Breast epithelium (tissue), 3 donors: ENCODE measurements at regions not wholly inside any gene's neighbourhood (a gene's known extent, or its start where the extent isn't known, plus 50 kb on each side); places are given as distances from the start of the nearest gene placed in this dataset.

Experiments used
- POLR2A ChIP-seq: fragments of 450-650 bp; IDR thresholded peaks from one replicate; pipeline ENCODE4 v1.6.1; 2016; ENCODE audit warnings: antibody characterized with exemption, mild to moderate bottlenecking, moderate library complexity
- POLR2AphosphoS5 ChIP-seq, 3 donors: sonication (generic); formaldehyde crosslinking; IDR thresholded peaks; one replicate each; pipeline ENCODE4 v1.6.1; 2017; ENCODE audit warnings: antibody characterized with exemption in 3 of 3
- TF ChIP-seq, protein P1 (sequence below), 3 donors: fragments of 450-650 bp; IDR thresholded peaks; one replicate each; pipeline ENCODE4 v1.5.1; 2016 to 2017; ENCODE audit warnings: antibody characterized with exemption in 3 of 3, mild to moderate bottlenecking in 3 of 3, moderate library complexity in 3 of 3

DNA sequence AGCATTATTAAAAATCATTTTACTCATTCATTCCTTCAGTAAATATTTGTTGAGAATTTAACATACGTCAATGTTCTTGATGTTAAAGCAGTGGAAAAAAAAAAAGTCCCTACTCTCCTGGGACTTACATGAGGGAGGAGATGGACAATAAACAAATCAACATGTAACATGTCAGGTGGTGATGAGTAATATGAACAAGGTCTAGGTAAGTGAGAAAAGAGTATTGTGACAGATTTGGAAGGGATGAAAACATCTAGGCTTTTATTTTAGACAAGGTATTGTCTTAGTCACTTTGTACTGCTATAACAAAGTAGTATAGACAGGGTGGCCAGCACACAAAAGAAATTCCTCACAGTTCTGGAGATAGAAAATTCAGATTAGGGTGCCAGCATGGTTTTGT lies 167.2 kb downstream of the FSCB start:
- TF ChIP-seq, protein P1, sequence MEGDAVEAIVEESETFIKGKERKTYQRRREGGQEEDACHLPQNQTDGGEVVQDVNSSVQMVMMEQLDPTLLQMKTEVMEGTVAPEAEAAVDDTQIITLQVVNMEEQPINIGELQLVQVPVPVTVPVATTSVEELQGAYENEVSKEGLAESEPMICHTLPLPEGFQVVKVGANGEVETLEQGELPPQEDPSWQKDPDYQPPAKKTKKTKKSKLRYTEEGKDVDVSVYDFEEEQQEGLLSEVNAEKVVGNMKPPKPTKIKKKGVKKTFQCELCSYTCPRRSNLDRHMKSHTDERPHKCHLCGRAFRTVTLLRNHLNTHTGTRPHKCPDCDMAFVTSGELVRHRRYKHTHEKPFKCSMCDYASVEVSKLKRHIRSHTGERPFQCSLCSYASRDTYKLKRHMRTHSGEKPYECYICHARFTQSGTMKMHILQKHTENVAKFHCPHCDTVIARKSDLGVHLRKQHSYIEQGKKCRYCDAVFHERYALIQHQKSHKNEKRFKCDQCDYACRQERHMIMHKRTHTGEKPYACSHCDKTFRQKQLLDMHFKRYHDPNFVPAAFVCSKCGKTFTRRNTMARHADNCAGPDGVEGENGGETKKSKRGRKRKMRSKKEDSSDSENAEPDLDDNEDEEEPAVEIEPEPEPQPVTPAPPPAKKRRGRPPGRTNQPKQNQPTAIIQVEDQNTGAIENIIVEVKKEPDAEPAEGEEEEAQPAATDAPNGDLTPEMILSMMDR (IDR thresholded peaks at IDR 0.05): no peak
- TF ChIP-seq POLR2A (no peak), POLR2AphosphoS5 (IDR thresholded peaks at IDR 0.05) (no peak)
